ENCODE measurements at regions not wholly inside any gene's neighbourhood (a gene's known extent, or its start where the extent isn't known, plus 50 kb on each side); places are given as distances from the start of the nearest gene placed in this dataset.
A peak's percentile ranks its signal among the peaks of the same experiment; 100 is the strongest.

DNA sequence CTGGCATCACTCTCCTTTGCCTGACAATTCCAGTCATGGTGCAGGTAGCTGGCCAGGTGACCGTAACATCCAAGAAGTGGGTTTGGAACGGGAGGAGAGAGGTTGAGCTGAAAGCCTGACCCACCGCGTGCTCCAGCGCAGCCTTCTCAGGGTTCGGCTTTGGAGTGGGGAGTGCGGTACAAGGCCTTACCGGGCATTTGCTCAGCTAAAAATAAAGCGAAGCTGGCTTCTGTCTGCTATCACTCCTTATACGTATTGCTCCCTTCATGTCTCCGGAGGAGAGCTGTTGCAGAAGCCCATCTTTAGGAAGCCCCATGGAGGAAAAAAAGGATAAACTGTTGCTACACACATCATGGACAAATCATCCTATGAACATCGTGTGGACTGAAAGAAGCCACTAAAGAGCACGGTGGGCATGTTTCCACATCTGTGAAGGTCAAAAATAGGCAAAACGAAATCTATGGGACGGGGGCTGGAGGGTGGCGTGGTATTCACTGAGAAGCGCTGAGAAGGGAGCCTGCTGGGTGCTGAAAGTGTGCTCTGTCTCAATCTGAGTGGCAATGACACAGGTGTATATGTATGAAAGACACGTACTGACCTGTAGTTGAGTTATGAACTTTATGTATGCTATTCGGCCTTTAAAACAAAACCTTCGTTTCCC is 57.2 kb upstream of the TAB2 start (continued):
- TF ChIP-seq, protein P1, sequence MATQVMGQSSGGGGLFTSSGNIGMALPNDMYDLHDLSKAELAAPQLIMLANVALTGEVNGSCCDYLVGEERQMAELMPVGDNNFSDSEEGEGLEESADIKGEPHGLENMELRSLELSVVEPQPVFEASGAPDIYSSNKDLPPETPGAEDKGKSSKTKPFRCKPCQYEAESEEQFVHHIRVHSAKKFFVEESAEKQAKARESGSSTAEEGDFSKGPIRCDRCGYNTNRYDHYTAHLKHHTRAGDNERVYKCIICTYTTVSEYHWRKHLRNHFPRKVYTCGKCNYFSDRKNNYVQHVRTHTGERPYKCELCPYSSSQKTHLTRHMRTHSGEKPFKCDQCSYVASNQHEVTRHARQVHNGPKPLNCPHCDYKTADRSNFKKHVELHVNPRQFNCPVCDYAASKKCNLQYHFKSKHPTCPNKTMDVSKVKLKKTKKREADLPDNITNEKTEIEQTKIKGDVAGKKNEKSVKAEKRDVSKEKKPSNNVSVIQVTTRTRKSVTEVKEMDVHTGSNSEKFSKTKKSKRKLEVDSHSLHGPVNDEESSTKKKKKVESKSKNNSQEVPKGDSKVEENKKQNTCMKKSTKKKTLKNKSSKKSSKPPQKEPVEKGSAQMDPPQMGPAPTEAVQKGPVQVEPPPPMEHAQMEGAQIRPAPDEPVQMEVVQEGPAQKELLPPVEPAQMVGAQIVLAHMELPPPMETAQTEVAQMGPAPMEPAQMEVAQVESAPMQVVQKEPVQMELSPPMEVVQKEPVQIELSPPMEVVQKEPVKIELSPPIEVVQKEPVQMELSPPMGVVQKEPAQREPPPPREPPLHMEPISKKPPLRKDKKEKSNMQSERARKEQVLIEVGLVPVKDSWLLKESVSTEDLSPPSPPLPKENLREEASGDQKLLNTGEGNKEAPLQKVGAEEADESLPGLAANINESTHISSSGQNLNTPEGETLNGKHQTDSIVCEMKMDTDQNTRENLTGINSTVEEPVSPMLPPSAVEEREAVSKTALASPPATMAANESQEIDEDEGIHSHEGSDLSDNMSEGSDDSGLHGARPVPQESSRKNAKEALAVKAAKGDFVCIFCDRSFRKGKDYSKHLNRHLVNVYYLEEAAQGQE (IDR thresholded peaks at IDR 0.05; ENCODE audit: unreplicated experiment), result no peak
- TF ChIP-seq NANOG (IDR thresholded peaks at IDR 0.05; ENCODE audit: borderline replicate concordance) (no peak), EZH2 (IDR thresholded peaks at IDR 0.05; ENCODE audit: low read depth, unreplicated experiment) (no peak), CREB1 (CRISPR knock-in tag; IDR thresholded peaks at IDR 0.05; ENCODE audit: low read depth) (no peak)

DNA sequence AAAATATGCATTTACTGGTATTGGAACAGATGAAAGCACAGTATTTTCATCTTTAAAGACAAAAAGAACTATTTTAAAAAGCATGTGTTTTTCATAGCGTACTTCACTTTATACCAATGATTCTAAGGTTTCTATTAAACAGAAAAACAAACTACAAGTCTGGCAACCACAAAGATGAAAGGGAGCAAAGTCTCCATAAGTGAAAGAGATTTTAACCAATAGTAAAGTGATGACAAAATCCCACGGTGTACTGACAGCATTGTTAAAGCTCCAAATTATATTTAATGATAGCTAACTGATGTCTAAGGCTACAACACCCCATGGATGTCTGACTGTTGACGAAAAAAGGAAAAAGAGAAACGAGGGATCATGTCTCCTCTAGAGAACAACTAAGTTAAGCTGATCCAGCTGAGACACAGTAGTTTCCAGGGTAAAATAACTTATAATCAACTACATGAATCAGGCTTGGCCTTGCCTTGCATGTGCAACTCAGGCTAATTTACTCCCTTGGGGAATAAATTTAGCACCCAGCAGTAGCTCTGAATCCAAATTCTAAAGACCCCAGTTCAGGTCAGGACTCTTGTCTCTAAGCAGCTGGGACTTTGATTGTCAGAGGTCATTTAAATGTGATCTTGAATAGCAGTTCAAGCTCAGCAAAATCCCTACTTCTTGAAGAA is 56.0 kb upstream of the TAB2 start:
- TF ChIP-seq NANOG (IDR thresholded peaks at IDR 0.05; ENCODE audit: borderline replicate concordance), result no peak
- TF ChIP-seq, protein P1 (IDR thresholded peaks at IDR 0.05; ENCODE audit: unreplicated experiment), result no peak
- no peak for TF ChIP-seq POLR2AphosphoS5 (IDR thresholded peaks at IDR 0.05; ENCODE audit: low read depth)
- no peak for TF ChIP-seq ZNF114 (CRISPR knock-in tag; IDR thresholded peaks at IDR 0.05)
- TF ChIP-seq JUNB (IDR thresholded peaks at IDR 0.05; ENCODE audit: unreplicated experiment), result no peak
- TF ChIP-seq, protein P2, sequence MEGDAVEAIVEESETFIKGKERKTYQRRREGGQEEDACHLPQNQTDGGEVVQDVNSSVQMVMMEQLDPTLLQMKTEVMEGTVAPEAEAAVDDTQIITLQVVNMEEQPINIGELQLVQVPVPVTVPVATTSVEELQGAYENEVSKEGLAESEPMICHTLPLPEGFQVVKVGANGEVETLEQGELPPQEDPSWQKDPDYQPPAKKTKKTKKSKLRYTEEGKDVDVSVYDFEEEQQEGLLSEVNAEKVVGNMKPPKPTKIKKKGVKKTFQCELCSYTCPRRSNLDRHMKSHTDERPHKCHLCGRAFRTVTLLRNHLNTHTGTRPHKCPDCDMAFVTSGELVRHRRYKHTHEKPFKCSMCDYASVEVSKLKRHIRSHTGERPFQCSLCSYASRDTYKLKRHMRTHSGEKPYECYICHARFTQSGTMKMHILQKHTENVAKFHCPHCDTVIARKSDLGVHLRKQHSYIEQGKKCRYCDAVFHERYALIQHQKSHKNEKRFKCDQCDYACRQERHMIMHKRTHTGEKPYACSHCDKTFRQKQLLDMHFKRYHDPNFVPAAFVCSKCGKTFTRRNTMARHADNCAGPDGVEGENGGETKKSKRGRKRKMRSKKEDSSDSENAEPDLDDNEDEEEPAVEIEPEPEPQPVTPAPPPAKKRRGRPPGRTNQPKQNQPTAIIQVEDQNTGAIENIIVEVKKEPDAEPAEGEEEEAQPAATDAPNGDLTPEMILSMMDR (conservative IDR thresholded peaks at IDR 0.05; ENCODE audit: low read depth in 2 of 2), result no peak
- no peak for TF ChIP-seq CREB1 (CRISPR knock-in tag; IDR thresholded peaks at IDR 0.05; ENCODE audit: low read depth)
- no peaks in the 10 kb centered on the region for H3K36me3 Mint-ChIP-seq (ENCODE audit: low read depth)
- Histone ChIP-seq H3F3A (replicated peaks; ENCODE audit: low read depth) (no peaks in the 10 kb centered on the region), H3K4me1 (ENCODE audit: insufficient read depth) (no peaks in the 10 kb centered on the region), H3K4me3 (no peak overlapping the region), H3K4me2 (no peak overlapping the region), H3K36me3 (ENCODE audit: insufficient read depth) (no peaks in the 10 kb centered on the region), H3K79me2 (replicated peaks; ENCODE audit: insufficient read depth) (no peaks in the 10 kb centered on the region), H3K27ac (ENCODE audit: low read depth) (no peak overlapping the region), H2AFZ (0 out of 2 replicates have a peak overlapping the region, but pooled peaks have one; percentile 40), H3K27me3 (ENCODE audit: insufficient read depth) (no peaks in the 10 kb centered on the region), H4K20me1 (replicated peaks; ENCODE audit: insufficient read depth) (no peaks in the 10 kb centered on the region), H3K9me2 (ENCODE audit: insufficient read depth) (0 out of 2 replicates have a peak, but pooled peaks cover 3% of the 10 kb centered on the region)
- H3K27ac Mint-ChIP-seq, result no peak overlapping the region
- ATAC-seq (no peak), DNase-seq (ENCODE audit: low spot score) (no peak)
- H3K9me3 Mint-ChIP-seq, result no peaks in the 10 kb centered on the region
- peaks cover 5% of the 10 kb centered on the region for H3K27me3 Mint-ChIP-seq (ENCODE audit: insufficient read depth, low read depth, poor library complexity)
- H3K4me1 Mint-ChIP-seq, result no peaks in the 10 kb centered on the region
- H3K4me3 Mint-ChIP-seq, result no peak overlapping the region
